Caco-2 (cell line): ENCODE measurements at regions not wholly inside any gene's neighbourhood (a gene's known extent, or its start where the extent isn't known, plus 50 kb on each side); places are given as distances from the start of the nearest gene placed in this dataset.

Experiments used
- BruUV-seq: library from RNA; stranded (reverse); fragments of 400-500 nt; replicated peaks from 2 replicates; lab custom pipeline; 2021; lab: Mats Ljungman, UMichigan
- CTCF ChIA-PET: fragments of 300-600 bp; sonication (Branson Sonifier 250); formaldehyde crosslinking; loops from one replicate; lab custom pipeline; 2022; ENCODE audit warnings: antibody characterized with exemption; lab: Charles Lee
- POLR2A ChIA-PET: fragments of 300-600 bp; sonication (Branson Sonifier 250); formaldehyde crosslinking; loops from one replicate; lab custom pipeline; 2022; ENCODE audit warnings: antibody characterized with exemption; lab: Charles Lee
- DNase-seq, 2 experiments: peaks; one replicate each; pipeline versions ENCODE4 v3.0.0 to v3.0.0-alpha.2; 2020 to 2022
- H3K27me3 ChIP-seq: replicated peaks from 2 replicates; pipeline ENCODE4 v1.6.0; 2011; ENCODE audit warnings: low read length; ENCODE audit not compliant: control insufficient read depth, insufficient read depth
- H3K36me3 ChIP-seq: 2 replicates; pipeline ENCODE4 v1.5.1; 2011; ENCODE audit warnings: low read length; ENCODE audit not compliant: control insufficient read depth, insufficient read depth
- H3K4me1 ChIP-seq: fragments of 250-450 bp; sonication (Bioruptor Pico); 2 replicates; pipeline ENCODE4 v1.5.1; 2020; ENCODE audit warnings: mild to moderate bottlenecking
- H3K4me3 ChIP-seq: 2 replicates; pipeline ENCODE4 v1.5.1; 2011; ENCODE audit warnings: low read depth, mild to moderate bottlenecking, control low read depth, low read length
- H3K9me3 ChIP-seq: fragments of 250-450 bp; sonication (Bioruptor Pico); 2 replicates; pipeline ENCODE4 v1.5.1; 2020; ENCODE audit warnings: mild to moderate bottlenecking, moderate library complexity
- H3K27ac Mint-ChIP-seq: one replicate; pipeline ENCODE4 v1.8.0; 2022; ENCODE audit warnings: mixed read lengths; ENCODE audit not compliant: unreplicated experiment
- H3K27me3 Mint-ChIP-seq: one replicate; pipeline ENCODE4 v1.8.0; 2022; ENCODE audit warnings: mixed read lengths; ENCODE audit not compliant: insufficient read depth, unreplicated experiment
- H3K36me3 Mint-ChIP-seq: one replicate; pipeline ENCODE4 v1.8.0; 2022; ENCODE audit warnings: mild to moderate bottlenecking, mixed read lengths; ENCODE audit not compliant: insufficient read depth, unreplicated experiment
- H3K4me1 Mint-ChIP-seq: one replicate; pipeline ENCODE4 v1.8.0; 2022; ENCODE audit warnings: low read depth, mixed read lengths; ENCODE audit not compliant: unreplicated experiment
- H3K4me3 Mint-ChIP-seq: one replicate; pipeline ENCODE4 v1.8.0; 2022; ENCODE audit warnings: mild to moderate bottlenecking, moderate library complexity, mixed read lengths; ENCODE audit not compliant: unreplicated experiment
- H3K9me3 Mint-ChIP-seq: one replicate; pipeline ENCODE4 v1.8.0; 2022; ENCODE audit warnings: mixed read lengths; ENCODE audit not compliant: unreplicated experiment
- intact Hi-C: fragments of 100-400 bp; cut with micrococcal nuclease; formaldehyde crosslinking; loops from one replicate; pipeline ENCODE4 v1.10.0; 2022; ENCODE audit not compliant: unreplicated experiment
- TF ChIP-seq, protein P1 (sequence below), 2 experiments: fragments of 200-600 bp in 1 of 2; IDR thresholded peaks; 1 replicate in 1 of 2; 2 replicates in 1 of 2; pipeline versions ENCODE4 v1.5.1 to v1.8.0; 2011 to 2022; ENCODE audit warnings: antibody characterized with exemption in 1 of 2, control low read depth in 1 of 2, inconsistent platforms in 1 of 2, low read depth in 1 of 2, low read length in 1 of 2, mild to moderate bottlenecking in 1 of 2, moderate library complexity in 1 of 2; ENCODE audit not compliant: insufficient read depth in 1 of 2, severe bottlenecking in 1 of 2, unreplicated experiment in 1 of 2

DNA sequence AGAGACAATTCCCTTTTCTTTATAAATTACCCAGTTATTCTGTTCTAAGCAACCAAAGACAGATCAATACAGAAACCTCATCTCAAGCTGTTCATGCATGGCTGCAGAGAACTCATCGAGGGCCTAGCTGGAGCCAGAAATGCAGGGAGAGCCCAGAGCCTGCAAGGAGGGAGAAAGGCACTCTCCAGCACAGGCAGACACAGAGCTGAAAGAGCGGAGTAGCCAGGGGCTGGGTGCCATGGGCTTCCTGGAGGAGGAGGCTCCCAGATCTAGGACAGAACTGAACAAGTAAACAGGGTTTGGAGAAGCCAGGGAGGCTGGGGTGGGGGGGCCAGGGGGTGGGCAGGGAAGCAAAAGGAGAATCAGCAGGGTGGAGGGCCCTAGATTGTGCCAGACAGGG, 144.2 kb upstream of the ZNF507 start:
- TF ChIP-seq, protein P1, sequence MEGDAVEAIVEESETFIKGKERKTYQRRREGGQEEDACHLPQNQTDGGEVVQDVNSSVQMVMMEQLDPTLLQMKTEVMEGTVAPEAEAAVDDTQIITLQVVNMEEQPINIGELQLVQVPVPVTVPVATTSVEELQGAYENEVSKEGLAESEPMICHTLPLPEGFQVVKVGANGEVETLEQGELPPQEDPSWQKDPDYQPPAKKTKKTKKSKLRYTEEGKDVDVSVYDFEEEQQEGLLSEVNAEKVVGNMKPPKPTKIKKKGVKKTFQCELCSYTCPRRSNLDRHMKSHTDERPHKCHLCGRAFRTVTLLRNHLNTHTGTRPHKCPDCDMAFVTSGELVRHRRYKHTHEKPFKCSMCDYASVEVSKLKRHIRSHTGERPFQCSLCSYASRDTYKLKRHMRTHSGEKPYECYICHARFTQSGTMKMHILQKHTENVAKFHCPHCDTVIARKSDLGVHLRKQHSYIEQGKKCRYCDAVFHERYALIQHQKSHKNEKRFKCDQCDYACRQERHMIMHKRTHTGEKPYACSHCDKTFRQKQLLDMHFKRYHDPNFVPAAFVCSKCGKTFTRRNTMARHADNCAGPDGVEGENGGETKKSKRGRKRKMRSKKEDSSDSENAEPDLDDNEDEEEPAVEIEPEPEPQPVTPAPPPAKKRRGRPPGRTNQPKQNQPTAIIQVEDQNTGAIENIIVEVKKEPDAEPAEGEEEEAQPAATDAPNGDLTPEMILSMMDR (IDR thresholded peaks at IDR 0.05; ENCODE audit: insufficient read depth in 1 of 2, low read depth in 1 of 2, low read length in 1 of 2, severe bottlenecking in 1 of 2, unreplicated experiment in 1 of 2), result no peak
- no TSS peak for BruUV-seq
- H3K36me3 ChIP-seq, result no peaks in the 10 kb centered on the region
- peaks cover 1% of the 10 kb centered on the region; the same call in 1 of the 2 replicates for H3K27me3 ChIP-seq
- Mint-ChIP-seq H3K4me3 (no peak overlapping the region), H3K9me3 (no peaks in the 10 kb centered on the region), H3K27ac (no peak overlapping the region), H3K4me1 (no peaks in the 10 kb centered on the region), H3K27me3 (peaks cover 5% of the 10 kb centered on the region), H3K36me3 (no peaks in the 10 kb centered on the region)
- H3K9me3 ChIP-seq, result no peaks in the 10 kb centered on the region
- H3K4me1 ChIP-seq, result no peaks in the 10 kb centered on the region
- intact Hi-C loops, result no loop called here
- DNase-seq, result no peak
- ChIA-PET CTCF (no interaction called here), POLR2A (no interaction called here)
- no peak overlapping the region for H3K4me3 ChIP-seq

- H3K9me3 Mint-ChIP-seq, result peaks cover 1% of the 10 kb centered on the region
- Histone ChIP-seq H3K36me3 (no peaks in the 10 kb centered on the region), H3K4me3 (no peak overlapping the region), H3K9me3 (no peaks in the 10 kb centered on the region), H3K27me3 (peaks cover 1% of the 10 kb centered on the region; the same call in 1 of the 2 replicates), H3K4me1 (no peaks in the 10 kb centered on the region)
- no peak for DNase-seq
- CTCF ChIA-PET, result no interaction called here
- no peak overlapping the region for H3K27ac Mint-ChIP-seq
- H3K4me3 Mint-ChIP-seq, result no peak overlapping the region
- TF ChIP-seq, protein P1 (IDR thresholded peaks at IDR 0.05; ENCODE audit: insufficient read depth in 1 of 2, low read depth in 1 of 2, low read length in 1 of 2, severe bottlenecking in 1 of 2, unreplicated experiment in 1 of 2), result no peak
- H3K27me3 Mint-ChIP-seq, result peaks cover 3% of the 10 kb centered on the region
- no peaks in the 10 kb centered on the region for H3K36me3 Mint-ChIP-seq
- intact Hi-C loops, result no loop called here
- BruUV-seq, result no TSS peak
- POLR2A ChIA-PET, result no interaction called here
- no peaks in the 10 kb centered on the region for H3K4me1 Mint-ChIP-seq
Measured at GRCh38 chr19:32201636-32202051, 143.8 kb upstream of the ZNF507 start.

DNA sequence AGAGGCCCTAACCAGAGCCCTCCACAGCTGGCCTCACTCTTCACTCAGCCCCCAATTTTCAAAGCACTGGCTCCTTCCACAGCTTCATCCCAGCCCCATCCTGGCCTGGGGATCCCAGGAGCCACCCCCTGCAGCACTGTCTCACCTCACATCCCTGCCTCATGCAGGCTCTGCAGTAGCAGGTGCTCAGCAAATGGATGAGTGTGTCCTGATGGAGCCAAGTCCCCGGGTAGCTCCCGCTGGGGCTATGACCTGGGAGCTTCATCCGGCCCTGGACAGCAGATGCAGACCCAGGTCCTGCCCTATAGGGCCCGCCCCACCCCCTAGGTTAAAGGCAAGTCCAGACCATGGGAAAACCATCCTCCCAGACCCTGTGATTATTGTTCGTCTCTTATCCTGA, 143.2 kb upstream of the ZNF507 start:
- H3K4me3 ChIP-seq, result no peak overlapping the region
- no TSS peak for BruUV-seq
- no peaks in the 10 kb centered on the region for H3K36me3 ChIP-seq
- intact Hi-C loops, result no loop called here
- Mint-ChIP-seq H3K27me3 (peaks cover 3% of the 10 kb centered on the region), H3K36me3 (no peaks in the 10 kb centered on the region), H3K4me3 (no peak overlapping the region), H3K9me3 (peaks cover 7% of the 10 kb centered on the region), H3K4me1 (no peaks in the 10 kb centered on the region), H3K27ac (no peak overlapping the region)
- TF ChIP-seq, protein P1 (IDR thresholded peaks at IDR 0.05; ENCODE audit: insufficient read depth in 1 of 2, low read depth in 1 of 2, low read length in 1 of 2, severe bottlenecking in 1 of 2, unreplicated experiment in 1 of 2), result no peak
- ChIA-PET CTCF (no interaction called here), POLR2A (no interaction called here)
- H3K27me3 ChIP-seq, result peaks cover under 1% of the 10 kb centered on the region; the same call in 1 of the 2 replicates
- DNase-seq, result no peak
- H3K4me1 ChIP-seq, result no peaks in the 10 kb centered on the region
- no peaks in the 10 kb centered on the region for H3K9me3 ChIP-seq
